Liver (tissue), 8 donors: ENCODE measurements at regions not wholly inside any gene's neighbourhood (a gene's known extent, or its start where the extent isn't known, plus 50 kb on each side); places are given as distances from the start of the nearest gene placed in this dataset.
A peak's percentile ranks its signal among the peaks of the same experiment; 100 is the strongest.

Source experiments
- DNase-seq: peaks from one replicate; pipeline ENCODE4 v3.0.0-alpha.2; 2017; ENCODE audit warnings: low spot score
- H3K27ac ChIP-seq, 2 donors: one replicate each; pipeline ENCODE4 v1.7.0; 2013; ENCODE audit warnings: inconsistent platforms in 2 of 2, low read length in 2 of 2, control low read depth in 1 of 2, low read depth in 1 of 2, mild to moderate bottlenecking in 1 of 2
- H3K27me3 ChIP-seq, 4 donors: one replicate each; pipeline versions ENCODE4 v1.6.1 to v1.7.0; 2013; ENCODE audit warnings: low read length in 3 of 4, inconsistent platforms in 1 of 4, mild to moderate bottlenecking in 1 of 4, moderate library complexity in 1 of 4; ENCODE audit not compliant: control insufficient read depth in 4 of 4, insufficient read depth in 4 of 4
- H3K36me3 ChIP-seq, 4 donors: one replicate each; pipeline versions ENCODE4 v1.6.1 to v1.7.0; 2013; ENCODE audit warnings: low read length in 3 of 4, mild to moderate bottlenecking in 3 of 4, low read depth in 1 of 4, moderate library complexity in 1 of 4; ENCODE audit not compliant: control insufficient read depth in 4 of 4, insufficient read depth in 3 of 4
- H3K4me1 ChIP-seq, 4 donors: one replicate each; pipeline versions ENCODE4 v1.6.1 to v1.7.0; 2013; ENCODE audit warnings: low read length in 3 of 4, mild to moderate bottlenecking in 3 of 4, moderate library complexity in 1 of 4; ENCODE audit not compliant: control insufficient read depth in 4 of 4, insufficient read depth in 4 of 4
- H3K4me3 ChIP-seq, 3 donors: one replicate each; pipeline versions ENCODE4 v1.6.1 to v1.7.0; 2013; ENCODE audit warnings: low read length in 3 of 3, control low read depth in 1 of 3, low read depth in 1 of 3, mild to moderate bottlenecking in 1 of 3
- H3K9ac ChIP-seq, 2 donors: one replicate each; pipeline ENCODE4 v1.7.0; 2013; ENCODE audit warnings: low read length in 2 of 2, mild to moderate bottlenecking in 2 of 2, moderate library complexity in 2 of 2, control low read depth in 1 of 2, low read depth in 1 of 2
- H3K9me3 ChIP-seq, 4 donors: one replicate each; pipeline versions ENCODE4 v1.6.1 to v1.7.0; 2013; ENCODE audit warnings: low read length in 3 of 4; ENCODE audit not compliant: control insufficient read depth in 4 of 4
- EGR1 ChIP-seq, 2 donors: IDR thresholded peaks; 2 replicates each; pipeline ENCODE4 v1.6.1; 2016 to 2018; ENCODE audit warnings: antibody characterized with exemption in 2 of 2, low read depth in 2 of 2
- FOXA1 ChIP-seq: IDR thresholded peaks from 2 replicates; pipeline ENCODE4 v1.6.1; 2016; ENCODE audit warnings: antibody characterized with exemption
- FOXA2 ChIP-seq: IDR thresholded peaks from 2 replicates; pipeline ENCODE4 v1.6.1; 2016; ENCODE audit warnings: antibody characterized with exemption
- GABPA ChIP-seq, 2 donors: IDR thresholded peaks in 1 of 2; conservative IDR thresholded peaks in 1 of 2; 2 replicates each; pipeline ENCODE4 v1.6.1; 2016; ENCODE audit warnings: antibody characterized with exemption in 2 of 2, mild to moderate bottlenecking in 1 of 2, moderate library complexity in 1 of 2
- HNF4A ChIP-seq, 2 donors: conservative IDR thresholded peaks; 2 replicates each; pipeline ENCODE4 v1.6.1; 2016; ENCODE audit warnings: antibody characterized with exemption in 2 of 2, mild to moderate bottlenecking in 2 of 2
- HNF4G ChIP-seq: IDR thresholded peaks from 2 replicates; pipeline ENCODE4 v1.6.1; 2016; ENCODE audit warnings: antibody characterized with exemption
- JUND ChIP-seq, 2 donors: IDR thresholded peaks; 2 replicates each; pipeline ENCODE4 v1.6.1; 2016; ENCODE audit warnings: antibody characterized with exemption in 2 of 2
- NR2F2 ChIP-seq: IDR thresholded peaks from 2 replicates; pipeline ENCODE4 v1.6.1; 2016; ENCODE audit warnings: antibody characterized with exemption
- RAD21 ChIP-seq, 2 donors: IDR thresholded peaks; 2 replicates each; pipeline ENCODE4 v1.6.1; 2016; ENCODE audit warnings: antibody characterized with exemption in 2 of 2, mild to moderate bottlenecking in 2 of 2
- RXRA ChIP-seq, 2 donors: IDR thresholded peaks; 2 replicates each; pipeline ENCODE4 v1.6.1; 2017 to 2018; ENCODE audit warnings: antibody characterized with exemption in 2 of 2, mild to moderate bottlenecking in 1 of 2
- SP1 ChIP-seq: IDR thresholded peaks from 2 replicates; pipeline ENCODE4 v1.6.1; 2018; ENCODE audit warnings: antibody characterized with exemption, mild to moderate bottlenecking
- TAF1 ChIP-seq: conservative IDR thresholded peaks from 2 replicates; pipeline ENCODE4 v1.6.1; 2016; ENCODE audit warnings: antibody characterized with exemption, mild to moderate bottlenecking
- YY1 ChIP-seq: IDR thresholded peaks from 2 replicates; pipeline ENCODE4 v1.6.1; 2016; ENCODE audit warnings: antibody characterized with exemption, mild to moderate bottlenecking
- WGBS: extraction: QIAGEN DNeasy Blood & Tissue Kit; methylation state at CpG from one replicate; pipeline ENCODE4 v1.1.7; 2013; 5-methylcytosine and 5-hydroxymethylcytosine counted together
- TF ChIP-seq, protein P1 (sequence below): fragments of 150-350 bp; IDR thresholded peaks from 2 replicates; pipeline ENCODE4 v1.5.1; 2017; ENCODE audit warnings: improper control_type of control experiment, low read depth, low read length; ENCODE audit not compliant: missing input control
- TF ChIP-seq, protein P2 (sequence below): IDR thresholded peaks from 2 replicates; pipeline ENCODE4 v1.6.1; 2016; ENCODE audit warnings: antibody characterized with exemption
- TF ChIP-seq, protein P3 (sequence below): IDR thresholded peaks from 2 replicates; pipeline ENCODE4 v1.6.1; 2016; ENCODE audit warnings: antibody characterized with exemption
- TF ChIP-seq, protein P4 (sequence below): IDR thresholded peaks from 2 replicates; pipeline ENCODE4 v1.6.1; 2016; ENCODE audit warnings: antibody characterized with exemption, mild to moderate bottlenecking
- TF ChIP-seq, protein P5 (sequence below): IDR thresholded peaks from 2 replicates; pipeline ENCODE4 v1.6.1; 2016; ENCODE audit warnings: antibody characterized with exemption
- donor health status: healthy.
- donor health status: healthy.
- donor health status: healthy.
- donor health status: healthy.
- donor health status: healthy.

DNA sequence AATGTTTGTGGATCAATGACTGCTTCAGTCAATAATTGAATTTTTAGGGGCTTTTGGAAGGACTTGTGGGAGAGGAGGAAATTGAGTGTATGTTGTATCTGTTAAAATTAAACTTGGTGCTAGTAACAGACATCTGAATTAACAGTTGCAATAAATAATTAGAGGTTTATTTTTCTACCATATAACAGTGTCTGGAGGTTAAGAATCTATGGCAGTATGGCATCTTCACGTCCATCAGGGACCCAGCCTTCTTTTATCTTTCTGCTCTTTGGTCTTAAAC lies 72.8 kb upstream of the HABP2 start:
- Histone ChIP-seq H3K4me3 (no peak overlapping the region), H3K27ac (no peak overlapping the region), H3K27me3 (no peaks in the 10 kb centered on the region), H3K4me1 (peaks cover 0 to 4% (median 0%) of the 10 kb centered on the region in 4 donors), H3K9ac (no peak overlapping the region), H3K36me3 (no peaks in the 10 kb centered on the region), H3K9me3 (peaks cover 0 to 7% (median under 1%) of the 10 kb centered on the region in 4 donors)
- 60% methylated on average over 1 of the region's 1 CpG for WGBS
- no peak for TF ChIP-seq FOXA2
- TF ChIP-seq HNF4G: peak; percentile 37
- TF ChIP-seq, protein P1, sequence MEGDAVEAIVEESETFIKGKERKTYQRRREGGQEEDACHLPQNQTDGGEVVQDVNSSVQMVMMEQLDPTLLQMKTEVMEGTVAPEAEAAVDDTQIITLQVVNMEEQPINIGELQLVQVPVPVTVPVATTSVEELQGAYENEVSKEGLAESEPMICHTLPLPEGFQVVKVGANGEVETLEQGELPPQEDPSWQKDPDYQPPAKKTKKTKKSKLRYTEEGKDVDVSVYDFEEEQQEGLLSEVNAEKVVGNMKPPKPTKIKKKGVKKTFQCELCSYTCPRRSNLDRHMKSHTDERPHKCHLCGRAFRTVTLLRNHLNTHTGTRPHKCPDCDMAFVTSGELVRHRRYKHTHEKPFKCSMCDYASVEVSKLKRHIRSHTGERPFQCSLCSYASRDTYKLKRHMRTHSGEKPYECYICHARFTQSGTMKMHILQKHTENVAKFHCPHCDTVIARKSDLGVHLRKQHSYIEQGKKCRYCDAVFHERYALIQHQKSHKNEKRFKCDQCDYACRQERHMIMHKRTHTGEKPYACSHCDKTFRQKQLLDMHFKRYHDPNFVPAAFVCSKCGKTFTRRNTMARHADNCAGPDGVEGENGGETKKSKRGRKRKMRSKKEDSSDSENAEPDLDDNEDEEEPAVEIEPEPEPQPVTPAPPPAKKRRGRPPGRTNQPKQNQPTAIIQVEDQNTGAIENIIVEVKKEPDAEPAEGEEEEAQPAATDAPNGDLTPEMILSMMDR: no peak
- TF ChIP-seq, protein P2, sequence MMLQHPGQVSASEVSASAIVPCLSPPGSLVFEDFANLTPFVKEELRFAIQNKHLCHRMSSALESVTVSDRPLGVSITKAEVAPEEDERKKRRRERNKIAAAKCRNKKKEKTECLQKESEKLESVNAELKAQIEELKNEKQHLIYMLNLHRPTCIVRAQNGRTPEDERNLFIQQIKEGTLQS: no peak
- no peak for TF ChIP-seq NR2F2
- TF ChIP-seq SP1: no peak
- TF ChIP-seq FOXA1: no peak
- DNase-seq: no peak

DNA sequence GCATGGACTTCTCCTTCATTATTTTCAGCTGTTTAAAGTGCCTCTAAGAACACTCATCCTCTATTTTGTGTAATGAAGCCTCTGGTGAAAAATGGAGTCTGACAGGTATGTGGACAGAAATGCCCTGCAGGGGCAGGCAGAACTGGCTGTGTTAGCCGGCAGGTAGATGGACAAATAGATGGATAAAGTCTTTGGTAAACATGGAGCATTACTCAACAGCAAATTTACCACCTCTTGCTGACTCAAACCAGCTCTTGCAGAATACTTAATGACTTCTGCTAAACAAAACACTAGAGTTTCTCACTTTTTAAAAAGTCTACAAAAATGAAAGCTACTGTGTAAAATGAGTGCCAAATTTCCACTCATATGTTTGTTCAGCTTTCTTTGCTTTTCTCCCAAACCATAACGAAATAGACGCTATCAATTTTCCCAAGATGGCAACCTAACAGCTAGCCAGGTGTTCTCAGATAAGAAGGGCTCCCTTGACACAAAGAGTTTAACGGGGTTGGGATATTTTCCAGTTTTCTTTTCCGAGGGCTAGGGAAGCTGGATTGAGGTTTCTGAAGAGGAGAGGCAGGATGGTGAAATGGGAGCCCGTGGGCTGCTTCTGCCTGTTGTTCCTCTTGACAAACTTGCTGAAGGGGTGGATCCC lies 71.9 kb upstream of the HABP2 start:
- peaks cover 0 to 4% (median 0%) of the 10 kb centered on the region in 4 donors for H3K4me1 ChIP-seq
- H3K9ac ChIP-seq: no peak overlapping the region
- TF ChIP-seq, protein P3, sequence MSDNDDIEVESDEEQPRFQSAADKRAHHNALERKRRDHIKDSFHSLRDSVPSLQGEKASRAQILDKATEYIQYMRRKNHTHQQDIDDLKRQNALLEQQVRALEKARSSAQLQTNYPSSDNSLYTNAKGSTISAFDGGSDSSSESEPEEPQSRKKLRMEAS: no peak
- TF ChIP-seq FOXA2: peak; percentile 80
- TF ChIP-seq, protein P1: no peak
- peak; percentile 73 for TF ChIP-seq YY1
- no peak for TF ChIP-seq TAF1
- peak in 1 of 2 donors; percentile 66 for TF ChIP-seq RXRA (IDR thresholded peaks at IDR 0.05)
- peak in 1 of 2 donors; percentile 61 for TF ChIP-seq HNF4A (conservative IDR thresholded peaks at IDR 0.05)
- peak in 1 of 2 donors; percentile 48 for TF ChIP-seq JUND (IDR thresholded peaks at IDR 0.05)
- TF ChIP-seq FOXA1: peak; percentile 67
- TF ChIP-seq, protein P4, sequence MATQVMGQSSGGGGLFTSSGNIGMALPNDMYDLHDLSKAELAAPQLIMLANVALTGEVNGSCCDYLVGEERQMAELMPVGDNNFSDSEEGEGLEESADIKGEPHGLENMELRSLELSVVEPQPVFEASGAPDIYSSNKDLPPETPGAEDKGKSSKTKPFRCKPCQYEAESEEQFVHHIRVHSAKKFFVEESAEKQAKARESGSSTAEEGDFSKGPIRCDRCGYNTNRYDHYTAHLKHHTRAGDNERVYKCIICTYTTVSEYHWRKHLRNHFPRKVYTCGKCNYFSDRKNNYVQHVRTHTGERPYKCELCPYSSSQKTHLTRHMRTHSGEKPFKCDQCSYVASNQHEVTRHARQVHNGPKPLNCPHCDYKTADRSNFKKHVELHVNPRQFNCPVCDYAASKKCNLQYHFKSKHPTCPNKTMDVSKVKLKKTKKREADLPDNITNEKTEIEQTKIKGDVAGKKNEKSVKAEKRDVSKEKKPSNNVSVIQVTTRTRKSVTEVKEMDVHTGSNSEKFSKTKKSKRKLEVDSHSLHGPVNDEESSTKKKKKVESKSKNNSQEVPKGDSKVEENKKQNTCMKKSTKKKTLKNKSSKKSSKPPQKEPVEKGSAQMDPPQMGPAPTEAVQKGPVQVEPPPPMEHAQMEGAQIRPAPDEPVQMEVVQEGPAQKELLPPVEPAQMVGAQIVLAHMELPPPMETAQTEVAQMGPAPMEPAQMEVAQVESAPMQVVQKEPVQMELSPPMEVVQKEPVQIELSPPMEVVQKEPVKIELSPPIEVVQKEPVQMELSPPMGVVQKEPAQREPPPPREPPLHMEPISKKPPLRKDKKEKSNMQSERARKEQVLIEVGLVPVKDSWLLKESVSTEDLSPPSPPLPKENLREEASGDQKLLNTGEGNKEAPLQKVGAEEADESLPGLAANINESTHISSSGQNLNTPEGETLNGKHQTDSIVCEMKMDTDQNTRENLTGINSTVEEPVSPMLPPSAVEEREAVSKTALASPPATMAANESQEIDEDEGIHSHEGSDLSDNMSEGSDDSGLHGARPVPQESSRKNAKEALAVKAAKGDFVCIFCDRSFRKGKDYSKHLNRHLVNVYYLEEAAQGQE: peak; percentile 23
- no peak for TF ChIP-seq GABPA (IDR thresholded peaks at IDR 0.05 in 1 of 2, conservative IDR thresholded peaks at IDR 0.05 in 1 of 2)
- TF ChIP-seq NR2F2: no peak
- no peak for TF ChIP-seq HNF4G
- TF ChIP-seq RAD21 (IDR thresholded peaks at IDR 0.05): peak in 1 of 2 donors; percentile 14
- TF ChIP-seq, protein P2: no peak
- TF ChIP-seq SP1: no peak
- TF ChIP-seq, protein P5, sequence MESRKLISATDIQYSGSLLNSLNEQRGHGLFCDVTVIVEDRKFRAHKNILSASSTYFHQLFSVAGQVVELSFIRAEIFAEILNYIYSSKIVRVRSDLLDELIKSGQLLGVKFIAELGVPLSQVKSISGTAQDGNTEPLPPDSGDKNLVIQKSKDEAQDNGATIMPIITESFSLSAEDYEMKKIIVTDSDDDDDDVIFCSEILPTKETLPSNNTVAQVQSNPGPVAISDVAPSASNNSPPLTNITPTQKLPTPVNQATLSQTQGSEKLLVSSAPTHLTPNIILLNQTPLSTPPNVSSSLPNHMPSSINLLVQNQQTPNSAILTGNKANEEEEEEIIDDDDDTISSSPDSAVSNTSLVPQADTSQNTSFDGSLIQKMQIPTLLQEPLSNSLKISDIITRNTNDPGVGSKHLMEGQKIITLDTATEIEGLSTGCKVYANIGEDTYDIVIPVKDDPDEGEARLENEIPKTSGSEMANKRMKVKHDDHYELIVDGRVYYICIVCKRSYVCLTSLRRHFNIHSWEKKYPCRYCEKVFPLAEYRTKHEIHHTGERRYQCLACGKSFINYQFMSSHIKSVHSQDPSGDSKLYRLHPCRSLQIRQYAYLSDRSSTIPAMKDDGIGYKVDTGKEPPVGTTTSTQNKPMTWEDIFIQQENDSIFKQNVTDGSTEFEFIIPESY: no peak
- no peak for TF ChIP-seq EGR1 (IDR thresholded peaks at IDR 0.05; ENCODE audit: low read depth in 2 of 2)
- H3K27ac ChIP-seq: peak overlapping the region; percentile 5 to 22
- H3K27me3 ChIP-seq: no peaks in the 10 kb centered on the region
- no peak for DNase-seq
- WGBS: 41% methylated on average over 6 of the region's 6 CpGs
- H3K4me3 ChIP-seq: peak overlapping the region in 1 of 3 donors; percentile 16
- peaks cover 0 to 7% (median under 1%) of the 10 kb centered on the region in 4 donors for H3K9me3 ChIP-seq
- H3K36me3 ChIP-seq: no peaks in the 10 kb centered on the region
